UCSD-AML1 (cell line): ENCODE measurements at regions not wholly inside any gene's neighbourhood (a gene's known extent, or its start where the extent isn't known, plus 50 kb on each side); places are given as distances from the start of the nearest gene placed in this dataset.
"Not testable (repeated sequence)": the region's sequence is repeated elsewhere in the genome, so short reads cannot be mapped to it uniquely, and the experiment has no call there.

ENCODE experiments used
- DNase-seq: peaks from one replicate; lab custom pipeline; 2025; ENCODE audit not compliant: unreplicated experiment; lab: John Stamatoyannopoulos, UW

DNA sequence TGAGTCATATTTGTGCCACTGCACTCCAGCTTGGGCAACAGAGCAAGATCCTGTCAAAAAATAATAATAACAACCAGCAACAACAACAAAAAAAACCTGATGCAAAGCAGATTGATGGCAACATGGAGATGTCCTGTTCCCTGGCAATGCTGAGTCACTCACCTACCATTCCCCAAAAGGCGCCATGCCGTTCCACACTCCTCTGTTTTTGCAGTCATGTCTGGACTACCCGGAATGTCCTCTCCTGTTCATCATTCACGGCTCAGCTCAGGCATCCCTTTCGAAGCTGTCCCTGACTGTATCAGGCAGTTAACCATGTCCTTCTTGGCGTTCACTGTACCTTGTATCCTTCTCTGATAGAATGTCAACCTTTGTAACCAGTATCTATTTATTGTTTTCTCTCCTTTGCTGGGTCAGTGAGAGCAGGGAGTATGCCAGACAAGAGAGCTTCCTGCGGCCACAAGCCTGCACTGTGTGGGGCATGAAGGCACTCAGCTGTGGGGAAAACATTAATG lies 147.7 kb downstream of the ABCC12 start:
- DNase-seq: no peak

- no peak for DNase-seq
Measured at GRCh38 chr16:48004141-48004695, 151.6 kb downstream of the ABCC12 start.

GRCh38 chr16:48003206-48003907 lies 152.4 kb downstream of the ABCC12 start:
- no peak for DNase-seq

GRCh38 chr16:48001324-48001895 lies 154.4 kb downstream of the ABCC12 start:
- DNase-seq: no peak

GRCh38 chr16:48000622-48001021 lies 155.2 kb downstream of the ABCC12 start:
- no peak for DNase-seq

DNA sequence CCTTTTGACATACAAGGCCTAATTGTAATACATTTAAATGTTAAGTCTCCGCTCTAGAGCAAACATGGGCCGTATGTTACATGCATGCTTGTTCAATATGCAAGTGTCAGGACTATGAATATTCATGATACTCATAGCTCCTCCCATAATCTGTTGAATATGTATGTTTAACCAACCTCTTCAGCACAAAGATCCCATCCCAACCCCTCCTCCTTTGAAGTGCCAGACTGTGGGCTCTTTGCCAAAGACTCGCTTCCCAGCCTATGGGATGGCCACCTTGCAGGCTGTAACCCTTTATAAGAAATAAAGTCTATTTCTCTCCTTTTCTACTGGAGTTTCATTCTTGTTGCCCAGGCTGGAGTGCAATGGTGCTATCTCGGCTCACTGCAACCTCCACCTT lies 156.2 kb downstream of the ABCC12 start:
- no peak for DNase-seq

DNA sequence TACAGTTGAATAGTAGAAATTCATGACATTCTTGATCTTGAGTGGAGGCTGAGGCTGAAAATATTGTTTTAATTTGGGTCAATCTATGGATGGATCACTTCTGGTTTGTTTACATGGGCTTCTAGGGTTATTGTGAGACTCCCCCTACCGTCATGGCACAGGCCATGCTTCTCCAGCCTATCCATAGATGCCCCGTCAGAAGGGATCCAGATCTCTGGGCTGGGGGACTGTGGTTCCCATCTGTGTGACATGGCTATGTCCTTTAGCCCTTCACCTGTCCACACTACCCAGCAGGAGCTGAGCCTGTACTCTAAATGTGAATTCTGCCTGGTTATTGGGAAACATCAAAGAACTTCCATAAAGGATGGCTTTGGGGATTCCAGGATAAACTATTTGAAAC lies 160.4 kb downstream of the ABCC12 start:
- DNase-seq: no peak

DNA sequence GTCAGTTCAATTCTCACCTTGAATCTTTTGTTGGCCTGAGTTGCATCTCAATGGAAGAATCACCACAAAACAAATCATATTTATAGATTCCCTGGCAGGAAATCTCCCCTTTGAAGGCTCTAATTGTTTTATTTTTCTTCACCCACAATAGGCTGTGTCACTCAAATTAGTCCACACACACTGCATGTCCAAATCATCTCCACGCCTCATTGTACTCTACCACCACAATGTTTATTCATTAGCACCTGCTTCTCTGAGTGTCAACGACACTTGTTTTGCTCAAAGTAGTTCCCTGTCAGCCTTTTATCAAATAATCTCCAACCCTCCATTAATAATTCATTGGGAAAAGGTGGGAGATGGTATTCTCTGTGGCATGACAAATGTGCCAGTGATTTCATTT lies 164.3 kb downstream of the ABCC12 start:
- DNase-seq: no peak

DNA sequence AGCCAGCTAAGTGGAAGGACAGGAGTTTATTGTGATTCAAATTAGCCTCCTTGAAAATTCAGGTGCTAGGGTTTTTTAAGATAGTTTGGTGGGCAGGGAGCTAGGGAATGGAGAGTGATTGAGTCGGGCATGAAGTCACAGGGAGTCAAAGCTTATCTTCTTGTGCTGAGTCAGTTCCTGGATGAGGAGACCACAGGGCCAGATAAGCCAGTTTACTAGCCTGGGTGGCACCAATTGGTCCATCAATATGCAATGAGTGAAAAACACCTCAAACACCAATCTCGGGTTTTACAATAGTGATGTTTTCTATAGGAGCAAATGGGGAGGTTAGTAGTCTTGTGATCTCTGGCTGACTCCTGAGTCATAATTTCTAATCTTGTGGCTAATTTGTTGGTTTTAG lies 165.1 kb downstream of the ABCC12 start:
- DNase-seq: no peak

DNA sequence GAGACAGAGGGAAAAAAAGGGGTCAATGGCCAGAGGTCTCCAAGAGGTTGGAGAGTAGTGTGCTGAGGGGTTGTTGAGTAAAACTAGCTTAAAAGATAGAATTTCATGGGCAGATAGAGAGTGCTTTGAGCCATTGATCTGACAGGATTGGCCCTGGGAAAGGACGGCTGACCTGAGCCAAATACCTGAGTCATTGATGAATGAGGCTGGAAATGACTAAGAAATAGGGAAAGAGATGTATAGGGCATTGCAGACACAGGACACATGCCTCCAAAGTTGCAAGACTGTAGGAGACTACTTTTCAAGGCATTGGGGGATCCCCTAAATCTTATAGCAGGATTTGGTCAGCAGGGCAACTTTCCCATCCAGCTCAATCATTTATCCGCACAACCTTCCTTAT lies 168.7 kb downstream of the ABCC12 start:
- no peak for DNase-seq

DNA sequence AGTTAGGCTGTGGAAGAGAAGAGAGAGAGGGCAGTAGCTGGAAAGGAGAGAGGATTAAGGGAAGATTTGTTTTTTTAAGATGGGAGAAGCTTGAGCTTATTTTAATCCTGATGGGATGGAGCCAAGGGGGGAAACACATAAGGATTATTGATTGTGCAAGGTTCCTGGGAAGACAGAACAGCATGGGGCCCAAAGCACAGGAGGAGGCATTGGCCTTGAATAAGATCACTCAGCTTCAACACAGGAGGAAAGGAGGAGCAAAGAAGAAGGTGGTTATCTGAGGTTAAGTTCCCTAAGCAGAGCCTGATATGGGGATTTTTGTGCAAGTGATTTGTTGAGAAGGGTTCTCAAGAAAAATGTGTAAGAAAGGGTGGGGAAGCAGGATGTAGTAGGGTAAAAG lies 169.8 kb downstream of the ABCC12 start:
- DNase-seq: no peak

GRCh38 chr16:47984669-47985068 lies 171.1 kb downstream of the ABCC12 start:
- DNase-seq: no peak

GRCh38 chr16:47983999-47984580 lies 171.7 kb downstream of the ABCC12 start:
- no peak for DNase-seq

DNA sequence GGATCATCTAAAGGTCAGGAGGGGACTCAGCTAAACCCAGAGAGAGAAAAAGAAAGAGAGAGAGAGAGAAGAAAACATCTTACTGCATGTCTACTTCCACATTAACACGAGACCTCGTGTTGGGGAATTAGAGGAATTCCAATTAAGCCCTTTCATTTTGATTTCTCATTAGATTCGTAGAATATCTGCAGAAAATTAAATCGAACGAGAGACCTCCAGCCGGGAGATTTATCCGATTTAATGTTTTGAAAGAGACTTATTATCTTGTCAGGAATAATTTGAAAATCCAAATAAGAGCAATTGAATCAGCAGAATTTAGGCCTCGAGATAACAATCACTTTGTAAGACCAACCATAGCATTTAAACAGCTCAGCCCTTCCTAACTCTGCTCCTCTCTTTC lies 175.6 kb downstream of the ABCC12 start:
- DNase-seq: no peak

GRCh38 chr16:47979616-47980182 lies 176.1 kb downstream of the ABCC12 start:
- DNase-seq: no peak

- no peak for DNase-seq
Measured at GRCh38 chr16:47979164-47979520, 176.7 kb downstream of the ABCC12 start.

DNA sequence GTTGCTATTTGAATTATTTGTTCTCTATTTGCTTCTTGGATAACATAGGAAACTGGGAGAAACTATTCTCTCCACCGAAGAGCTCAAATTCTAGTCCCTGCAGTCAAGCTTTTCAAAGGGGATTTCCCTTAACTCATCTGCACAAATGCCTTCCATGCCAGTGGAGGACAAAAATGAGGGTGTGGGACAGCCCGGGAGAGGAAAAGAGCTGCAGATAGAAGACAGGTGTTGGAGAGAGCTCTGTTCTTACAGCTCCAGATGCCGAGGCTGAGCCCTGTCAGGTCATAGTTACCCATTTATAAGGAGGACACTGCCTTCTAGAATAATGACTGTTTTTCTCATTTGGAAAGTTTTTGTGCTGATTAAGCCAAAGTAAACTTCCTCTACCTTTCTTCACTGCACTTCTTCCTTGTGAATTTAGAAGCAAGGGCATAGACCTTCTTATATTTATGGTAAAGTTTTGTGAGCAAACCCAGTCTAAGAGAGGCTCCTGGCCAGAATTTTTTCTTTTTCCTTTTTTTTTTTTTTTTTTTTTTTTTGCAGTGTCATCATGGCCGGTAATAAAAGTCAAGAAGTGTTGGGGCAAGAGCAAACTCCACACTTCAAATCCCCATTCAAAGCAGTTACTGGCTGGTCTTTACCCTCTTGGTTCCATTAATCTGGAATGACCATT lies 177.2 kb downstream of the ABCC12 start:
- DNase-seq: no peak

DNA sequence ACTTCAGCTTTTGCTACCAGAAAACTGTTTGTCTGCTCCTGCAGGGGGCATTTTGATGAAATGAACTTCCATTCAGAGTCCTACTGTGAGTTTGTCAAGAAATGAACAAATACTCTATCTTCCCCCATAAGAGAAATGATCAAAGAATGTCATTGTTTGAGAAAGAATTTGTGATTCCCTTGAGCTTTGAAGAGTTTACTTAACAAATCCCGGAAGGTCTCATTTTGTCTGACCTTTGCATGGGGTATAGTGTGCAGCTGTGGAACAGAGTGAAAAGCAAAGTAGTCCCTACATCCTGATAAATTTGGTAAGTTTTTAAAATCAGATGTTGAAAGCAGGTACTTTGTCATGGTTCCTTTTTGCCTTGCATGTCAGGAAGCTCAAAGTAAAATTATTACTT lies 178.0 kb downstream of the ABCC12 start:
- DNase-seq: no peak

GRCh38 chr16:47976636-47977210 lies 179.1 kb downstream of the ABCC12 start:
- DNase-seq: no peak

DNA sequence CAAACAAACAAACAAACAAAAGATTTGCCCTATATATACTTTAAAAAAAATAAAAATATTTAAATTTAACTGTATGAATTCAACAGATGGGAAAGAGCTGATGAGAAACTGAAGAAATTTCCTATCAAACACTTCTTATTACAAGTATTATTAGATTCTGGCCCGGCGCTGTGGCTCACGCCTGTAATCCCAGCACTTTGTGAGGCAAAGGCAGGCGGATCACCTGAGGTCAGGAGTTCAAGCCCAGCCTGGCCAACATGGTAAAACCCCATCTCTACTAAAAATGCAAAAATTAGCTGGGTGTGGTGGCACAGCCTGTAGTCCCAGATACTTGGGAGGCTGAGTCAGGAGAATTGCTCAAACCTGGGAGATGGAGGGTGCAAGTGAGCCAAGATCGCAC lies 180.8 kb downstream of the ABCC12 start:
- not testable (repeated sequence) for DNase-seq

DNA sequence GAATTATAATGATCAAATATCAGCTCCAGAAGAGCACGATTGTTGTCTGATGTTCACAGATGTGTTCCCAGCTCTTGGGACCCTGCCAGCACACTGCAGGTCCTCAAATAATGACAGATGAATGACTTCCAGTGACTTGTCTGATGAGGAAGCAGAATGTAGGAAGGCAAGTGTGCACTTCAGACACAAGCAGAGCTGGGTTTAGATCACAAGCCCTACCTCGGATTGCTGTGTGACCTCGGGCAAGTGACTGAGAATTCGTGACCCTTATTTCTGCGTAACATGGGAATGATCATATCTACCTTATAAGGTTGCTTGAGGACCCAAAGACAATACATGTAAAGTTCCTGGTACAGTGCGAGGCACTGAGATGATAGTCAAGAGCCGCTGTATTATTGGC lies 182.2 kb downstream of the ABCC12 start:
- DNase-seq: no peak
